ENCODE measurements at regions not wholly inside any gene's neighbourhood (a gene's known extent, or its start where the extent isn't known, plus 50 kb on each side); places are given as distances from the start of the nearest gene placed in this dataset.

- H3K4me2 ChIP-seq (ENCODE audit: low read length) = no peak overlapping the region
- no peak overlapping the region for H4K5ac ChIP-seq (ENCODE audit: low read length)
- no peak overlapping the region for H2BK120ac ChIP-seq (ENCODE audit: low read depth, low read length)
- no CpG with 5 or more reads among the region's 1 CpG for WGBS (ENCODE audit: extremely low coverage, insufficient coverage, low lambda C conversion rate)
- no peak overlapping the region for H3K9ac ChIP-seq (ENCODE audit: low read length)
- H2BK5ac ChIP-seq (ENCODE audit: low read length) = no peak overlapping the region
- H3K36me3 ChIP-seq (ENCODE audit: control insufficient read depth, insufficient read depth, low read length) = no peaks in the 10 kb centered on the region
- H2AK5ac ChIP-seq (ENCODE audit: low read length) = no peak overlapping the region
- no peak overlapping the region for H2BK15ac ChIP-seq (replicated peaks; ENCODE audit: low read depth)
- no peaks in the 10 kb centered on the region for H3K79me1 ChIP-seq (ENCODE audit: low read length)
- no peak overlapping the region for H3K18ac ChIP-seq (ENCODE audit: low read length)
- no peak overlapping the region for H3K56ac ChIP-seq (ENCODE audit: low read length)
- no peak overlapping the region for H3K23ac ChIP-seq (ENCODE audit: low read length)
- H3K27ac ChIP-seq (ENCODE audit: low read depth, low read length) = no peak overlapping the region
- H3K79me2 ChIP-seq (ENCODE audit: control insufficient read depth, insufficient read depth, low read length) = no peaks in the 10 kb centered on the region
- no peak overlapping the region for H3K4me3 ChIP-seq (ENCODE audit: low read length)
- no peak overlapping the region for H4K8ac ChIP-seq (ENCODE audit: low read depth, low read length)
- H3K4ac ChIP-seq (ENCODE audit: low read depth, low read length) = no peak overlapping the region
- no peak for DNase-seq
- H3K27me3 ChIP-seq (ENCODE audit: insufficient read depth, low read length, poor library complexity) = no peaks in the 10 kb centered on the region
- H3K4me1 ChIP-seq (ENCODE audit: control insufficient read depth, low read depth, low read length) = no peaks in the 10 kb centered on the region
Observed at GRCh38 chr2:153623020-153623419, 144.5 kb upstream of the RPRM start.

GRCh38 chr2:153626676-153627075 lies 148.1 kb upstream of the RPRM start:
- Histone ChIP-seq H4K5ac (ENCODE audit: low read length) (no peak overlapping the region), H4K8ac (ENCODE audit: low read depth, low read length) (no peak overlapping the region), H3K23ac (ENCODE audit: low read length) (no peak overlapping the region), H2BK5ac (ENCODE audit: low read length) (no peak overlapping the region), H3K18ac (ENCODE audit: low read length) (no peak overlapping the region), H3K4me2 (ENCODE audit: low read length) (no peak overlapping the region), H3K27ac (ENCODE audit: low read depth, low read length) (no peak overlapping the region), H3K9ac (ENCODE audit: low read length) (no peak overlapping the region), H2AK5ac (ENCODE audit: low read length) (no peak overlapping the region), H3K4me3 (ENCODE audit: low read length) (no peak overlapping the region), H3K4me1 (ENCODE audit: control insufficient read depth, low read depth, low read length) (no peaks in the 10 kb centered on the region), H3K4ac (ENCODE audit: low read depth, low read length) (no peak overlapping the region), H3K79me1 (ENCODE audit: low read length) (no peaks in the 10 kb centered on the region), H3K56ac (ENCODE audit: low read length) (no peak overlapping the region), H3K27me3 (ENCODE audit: insufficient read depth, low read length, poor library complexity) (no peaks in the 10 kb centered on the region), H2BK15ac (replicated peaks; ENCODE audit: low read depth) (no peak overlapping the region), H3K36me3 (ENCODE audit: control insufficient read depth, insufficient read depth, low read length) (no peaks in the 10 kb centered on the region), H3K79me2 (ENCODE audit: control insufficient read depth, insufficient read depth, low read length) (no peaks in the 10 kb centered on the region), H2BK120ac (ENCODE audit: low read depth, low read length) (no peak overlapping the region)
- DNase-seq = no peak
- WGBS (ENCODE audit: extremely low coverage, insufficient coverage, low lambda C conversion rate) = no CpG with 5 or more reads among the region's 2 CpGs

DNA sequence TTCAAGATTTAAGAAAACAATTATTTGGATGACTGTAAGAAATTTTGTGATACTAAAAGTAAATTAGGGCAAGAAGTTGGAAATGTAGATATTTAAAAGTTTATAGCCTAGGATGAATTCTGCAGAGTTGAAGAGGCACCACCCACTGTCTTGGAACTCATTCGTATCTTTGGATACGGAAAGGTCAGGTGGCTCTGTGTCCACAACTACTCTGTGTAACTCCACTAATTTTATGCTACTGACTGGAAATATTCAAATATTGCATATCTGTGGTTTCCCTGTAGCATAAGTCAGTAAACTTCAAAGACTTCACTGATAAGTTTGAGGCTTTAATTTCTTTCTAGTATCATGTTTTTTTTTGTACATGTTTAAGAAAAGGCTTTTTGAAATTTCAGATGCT lies 156.9 kb upstream of the RPRM start:
- no peak overlapping the region for H2BK5ac ChIP-seq (ENCODE audit: low read length)
- no peaks in the 10 kb centered on the region for H3K79me1 ChIP-seq (ENCODE audit: low read length)
- H3K18ac ChIP-seq (ENCODE audit: low read length) = no peak overlapping the region
- WGBS (ENCODE audit: extremely low coverage, insufficient coverage, low lambda C conversion rate) = no CpG with 5 or more reads among the region's 2 CpGs
- H3K4me2 ChIP-seq (ENCODE audit: low read length) = no peak overlapping the region
- no peak overlapping the region for H3K4ac ChIP-seq (ENCODE audit: low read depth, low read length)
- H3K4me1 ChIP-seq (ENCODE audit: control insufficient read depth, low read depth, low read length) = no peaks in the 10 kb centered on the region
- H2BK120ac ChIP-seq (ENCODE audit: low read depth, low read length) = no peak overlapping the region
- no peaks in the 10 kb centered on the region for H3K36me3 ChIP-seq (ENCODE audit: control insufficient read depth, insufficient read depth, low read length)
- no peak overlapping the region for H3K23ac ChIP-seq (ENCODE audit: low read length)
- no peaks in the 10 kb centered on the region for H3K79me2 ChIP-seq (ENCODE audit: control insufficient read depth, insufficient read depth, low read length)
- no peak overlapping the region for H3K56ac ChIP-seq (ENCODE audit: low read length)
- no peak overlapping the region for H2BK15ac ChIP-seq (replicated peaks; ENCODE audit: low read depth)
- no peak overlapping the region for H3K4me3 ChIP-seq (ENCODE audit: low read length)
- no peak overlapping the region for H2AK5ac ChIP-seq (ENCODE audit: low read length)
- no peak overlapping the region for H4K5ac ChIP-seq (ENCODE audit: low read length)
- DNase-seq = no peak
- no peak overlapping the region for H4K8ac ChIP-seq (ENCODE audit: low read depth, low read length)
- H3K27ac ChIP-seq (ENCODE audit: low read depth, low read length) = no peak overlapping the region
- no peaks in the 10 kb centered on the region for H3K27me3 ChIP-seq (ENCODE audit: insufficient read depth, low read length, poor library complexity)
- H3K9ac ChIP-seq (ENCODE audit: low read length) = no peak overlapping the region

- Histone ChIP-seq H3K36me3 (ENCODE audit: control insufficient read depth, insufficient read depth, low read length) (no peaks in the 10 kb centered on the region), H4K8ac (ENCODE audit: low read depth, low read length) (no peak overlapping the region), H3K9ac (ENCODE audit: low read length) (no peak overlapping the region), H3K4me1 (ENCODE audit: control insufficient read depth, low read depth, low read length) (no peaks in the 10 kb centered on the region), H3K27ac (ENCODE audit: low read depth, low read length) (no peak overlapping the region), H2AK5ac (ENCODE audit: low read length) (no peak overlapping the region), H2BK120ac (ENCODE audit: low read depth, low read length) (no peak overlapping the region), H3K56ac (ENCODE audit: low read length) (no peak overlapping the region), H3K4ac (ENCODE audit: low read depth, low read length) (no peak overlapping the region), H3K27me3 (ENCODE audit: insufficient read depth, low read length, poor library complexity) (no peaks in the 10 kb centered on the region), H3K23ac (ENCODE audit: low read length) (no peak overlapping the region), H3K4me2 (ENCODE audit: low read length) (no peak overlapping the region), H2BK15ac (replicated peaks; ENCODE audit: low read depth) (no peak overlapping the region), H4K5ac (ENCODE audit: low read length) (no peak overlapping the region), H2BK5ac (ENCODE audit: low read length) (no peak overlapping the region), H3K79me1 (ENCODE audit: low read length) (no peaks in the 10 kb centered on the region), H3K4me3 (ENCODE audit: low read length) (no peak overlapping the region), H3K18ac (ENCODE audit: low read length) (no peak overlapping the region), H3K79me2 (ENCODE audit: control insufficient read depth, insufficient read depth, low read length) (no peaks in the 10 kb centered on the region)
- DNase-seq = no peak
- WGBS (ENCODE audit: extremely low coverage, insufficient coverage, low lambda C conversion rate) = no CpG with 5 or more reads among the region's 2 CpGs
Observed at GRCh38 chr2:153641046-153641445, 162.5 kb upstream of the RPRM start.

- Histone ChIP-seq H3K23ac (ENCODE audit: low read length) (no peak overlapping the region), H2AK5ac (ENCODE audit: low read length) (no peak overlapping the region), H3K4me3 (ENCODE audit: low read length) (no peak overlapping the region), H3K9ac (ENCODE audit: low read length) (no peak overlapping the region), H2BK15ac (replicated peaks; ENCODE audit: low read depth) (no peak overlapping the region), H2BK120ac (ENCODE audit: low read depth, low read length) (no peak overlapping the region), H2BK5ac (ENCODE audit: low read length) (no peak overlapping the region), H3K79me2 (ENCODE audit: control insufficient read depth, insufficient read depth, low read length) (no peaks in the 10 kb centered on the region), H4K5ac (ENCODE audit: low read length) (no peak overlapping the region), H3K27ac (ENCODE audit: low read depth, low read length) (no peak overlapping the region), H3K18ac (ENCODE audit: low read length) (no peak overlapping the region), H3K36me3 (ENCODE audit: control insufficient read depth, insufficient read depth, low read length) (no peaks in the 10 kb centered on the region), H3K4ac (ENCODE audit: low read depth, low read length) (no peak overlapping the region), H3K4me1 (ENCODE audit: control insufficient read depth, low read depth, low read length) (no peaks in the 10 kb centered on the region), H3K56ac (ENCODE audit: low read length) (no peak overlapping the region), H3K79me1 (ENCODE audit: low read length) (no peaks in the 10 kb centered on the region), H4K8ac (ENCODE audit: low read depth, low read length) (no peak overlapping the region), H3K27me3 (ENCODE audit: insufficient read depth, low read length, poor library complexity) (no peaks in the 10 kb centered on the region), H3K4me2 (ENCODE audit: low read length) (no peak overlapping the region)
- no peak for DNase-seq
- WGBS (ENCODE audit: extremely low coverage, insufficient coverage, low lambda C conversion rate) = 100% methylated on average over 1 of the region's 5 CpGs
Observed at GRCh38 chr2:153644955-153645354, 166.4 kb upstream of the RPRM start.

DNA sequence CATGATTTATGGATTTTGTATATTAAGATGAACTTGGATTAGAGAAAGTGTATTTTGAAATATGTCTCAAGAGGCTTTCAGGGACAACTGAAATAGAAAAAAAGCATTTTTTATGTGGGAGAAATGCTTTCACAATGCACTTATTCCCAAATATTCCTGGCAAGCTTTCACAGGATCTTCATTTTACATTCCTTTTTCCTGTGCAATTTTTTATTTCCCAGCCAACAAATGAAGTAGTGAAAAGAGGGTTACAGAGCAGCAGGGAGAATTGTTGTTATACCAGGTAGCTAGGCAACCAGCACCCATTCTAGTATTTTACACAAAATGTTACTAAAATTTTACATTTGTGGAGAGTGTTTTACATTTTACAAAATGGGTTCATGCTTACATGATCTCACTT lies 167.0 kb upstream of the RPRM start:
- Histone ChIP-seq H3K23ac (ENCODE audit: low read length) (no peak overlapping the region), H3K4me3 (ENCODE audit: low read length) (no peak overlapping the region), H3K9ac (ENCODE audit: low read length) (no peak overlapping the region), H2AK5ac (ENCODE audit: low read length) (no peak overlapping the region), H3K79me1 (ENCODE audit: low read length) (no peaks in the 10 kb centered on the region), H4K8ac (ENCODE audit: low read depth, low read length) (no peak overlapping the region), H2BK15ac (replicated peaks; ENCODE audit: low read depth) (no peak overlapping the region), H3K79me2 (ENCODE audit: control insufficient read depth, insufficient read depth, low read length) (no peaks in the 10 kb centered on the region), H4K5ac (ENCODE audit: low read length) (no peak overlapping the region), H3K36me3 (ENCODE audit: control insufficient read depth, insufficient read depth, low read length) (no peaks in the 10 kb centered on the region), H2BK5ac (ENCODE audit: low read length) (no peak overlapping the region), H3K4me1 (ENCODE audit: control insufficient read depth, low read depth, low read length) (no peaks in the 10 kb centered on the region), H3K56ac (ENCODE audit: low read length) (no peak overlapping the region), H3K18ac (ENCODE audit: low read length) (no peak overlapping the region), H3K4ac (ENCODE audit: low read depth, low read length) (no peak overlapping the region), H2BK120ac (ENCODE audit: low read depth, low read length) (no peak overlapping the region), H3K27me3 (ENCODE audit: insufficient read depth, low read length, poor library complexity) (no peaks in the 10 kb centered on the region), H3K4me2 (ENCODE audit: low read length) (no peak overlapping the region), H3K27ac (ENCODE audit: low read depth, low read length) (no peak overlapping the region)
- DNase-seq = no peak
